ENCODE measurements at regions not wholly inside any gene's neighbourhood (a gene's known extent, or its start where the extent isn't known, plus 50 kb on each side); places are given as distances from the start of the nearest gene placed in this dataset.

GRCh38 chr18:27711382-27711781 is 465.5 kb downstream of the CDH2 start:
- no peak for DNase-seq (ENCODE audit: low read depth in 1 of 2, low spot score in 1 of 2)
- no peak for TF ChIP-seq REST (IDR thresholded peaks at IDR 0.05; ENCODE audit: insufficient replicate concordance, low read depth)
- no peak for TF ChIP-seq SPI1 (IDR thresholded peaks at IDR 0.05; ENCODE audit: borderline replicate concordance, low read depth)
- TF ChIP-seq GABPA (IDR thresholded peaks at IDR 0.05; ENCODE audit: low read depth), result no peak
- no peak overlapping the region for H3K27ac ChIP-seq (replicated peaks)
- H3K4me3 ChIP-seq (replicated peaks; ENCODE audit: insufficient read depth, low read length), result no peak overlapping the region
- H3K27me3 ChIP-seq (ENCODE audit: insufficient read depth, poor library complexity, severe bottlenecking), result no peaks in the 10 kb centered on the region

- TF ChIP-seq CTCF (IDR thresholded peaks at IDR 0.05; ENCODE audit: insufficient read depth, low read length), result no peak
- TF ChIP-seq POLR2AphosphoS5 (IDR thresholded peaks at IDR 0.05; ENCODE audit: low read depth), result no peak
- TF ChIP-seq REST (IDR thresholded peaks at IDR 0.05; ENCODE audit: insufficient replicate concordance, low read depth), result no peak
- no peak for TF ChIP-seq SPI1 (IDR thresholded peaks at IDR 0.05; ENCODE audit: borderline replicate concordance, low read depth)
- no peak for TF ChIP-seq GABPA (IDR thresholded peaks at IDR 0.05; ENCODE audit: low read depth)
- no peak for DNase-seq (ENCODE audit: low read depth in 1 of 2, low spot score in 1 of 2)
- Histone ChIP-seq H3K27me3 (ENCODE audit: insufficient read depth, poor library complexity, severe bottlenecking) (no peaks in the 10 kb centered on the region), H3K4me3 (replicated peaks; ENCODE audit: insufficient read depth, low read length) (no peak overlapping the region), H3K27ac (replicated peaks) (no peak overlapping the region)
These were observed 467.6 kb downstream of the CDH2 start for GRCh38 chr18:27709344-27709743.

- H3K27ac ChIP-seq (replicated peaks), result no peak overlapping the region
- no peak for DNase-seq (ENCODE audit: low read depth in 1 of 2, low spot score in 1 of 2)
- no peak overlapping the region for H3K4me3 ChIP-seq (replicated peaks; ENCODE audit: insufficient read depth, low read length)
- no peaks in the 10 kb centered on the region for H3K27me3 ChIP-seq (ENCODE audit: insufficient read depth, poor library complexity, severe bottlenecking)
- no peak for TF ChIP-seq SPI1 (IDR thresholded peaks at IDR 0.05; ENCODE audit: borderline replicate concordance, low read depth)
These were observed 469.7 kb downstream of the CDH2 start for GRCh38 chr18:27707201-27707600.

GRCh38 chr18:27704736-27705361 is 472.1 kb downstream of the CDH2 start:
- TF ChIP-seq SPI1 (IDR thresholded peaks at IDR 0.05; ENCODE audit: borderline replicate concordance, low read depth) (no peak), REST (IDR thresholded peaks at IDR 0.05; ENCODE audit: insufficient replicate concordance, low read depth) (no peak), POLR2AphosphoS5 (IDR thresholded peaks at IDR 0.05; ENCODE audit: low read depth) (no peak), GABPA (IDR thresholded peaks at IDR 0.05; ENCODE audit: low read depth) (no peak), CTCF (IDR thresholded peaks at IDR 0.05; ENCODE audit: insufficient read depth, low read length) (no peak)
- Histone ChIP-seq H3K27ac (replicated peaks) (no peak overlapping the region), H3K4me3 (replicated peaks; ENCODE audit: insufficient read depth, low read length) (no peak overlapping the region), H3K27me3 (ENCODE audit: insufficient read depth, poor library complexity, severe bottlenecking) (no peaks in the 10 kb centered on the region)
- no peak for DNase-seq (ENCODE audit: low read depth in 1 of 2, low spot score in 1 of 2)

Measured in HL-60 (cell line).